ENCODE measurements at regions not wholly inside any gene's neighbourhood (a gene's known extent, or its start where the extent isn't known, plus 50 kb on each side); places are given as distances from the start of the nearest gene placed in this dataset.

DNA sequence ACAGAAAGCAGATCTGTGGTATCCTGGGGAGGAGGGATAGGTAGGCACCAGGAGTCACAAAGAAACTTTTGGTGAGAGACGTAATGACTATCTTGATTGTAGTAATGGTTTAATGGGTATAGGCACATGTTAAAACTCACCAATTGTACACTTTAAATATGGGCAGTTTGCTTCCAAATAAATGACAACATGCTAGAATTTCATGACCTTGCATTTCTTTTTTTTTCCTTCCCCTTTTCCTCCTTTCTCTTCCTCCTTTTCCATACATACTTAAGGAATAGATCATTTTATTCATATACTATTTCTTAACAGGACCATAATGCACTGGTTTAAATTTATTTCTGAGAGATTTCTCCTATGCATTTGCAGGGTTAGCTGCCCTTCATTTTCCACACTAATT lies 341.8 kb downstream of the TMEM182 start:
- no peaks in the 10 kb centered on the region for H3K27me3 ChIP-seq (ENCODE audit: low read depth)
- no peaks in the 10 kb centered on the region for H3K9me3 ChIP-seq
- H3K4me1 ChIP-seq = no peaks in the 10 kb centered on the region
- no peaks in the 10 kb centered on the region for H3K36me3 ChIP-seq (replicated peaks)
- no peak for DNase-seq (ENCODE audit: low spot score in 2 of 2)
- H3K4me3 ChIP-seq = no peak overlapping the region
- in situ Hi-C loops (cut with MboI; ENCODE audit: low sequenced_read_pairs) = no loop called here

DNA sequence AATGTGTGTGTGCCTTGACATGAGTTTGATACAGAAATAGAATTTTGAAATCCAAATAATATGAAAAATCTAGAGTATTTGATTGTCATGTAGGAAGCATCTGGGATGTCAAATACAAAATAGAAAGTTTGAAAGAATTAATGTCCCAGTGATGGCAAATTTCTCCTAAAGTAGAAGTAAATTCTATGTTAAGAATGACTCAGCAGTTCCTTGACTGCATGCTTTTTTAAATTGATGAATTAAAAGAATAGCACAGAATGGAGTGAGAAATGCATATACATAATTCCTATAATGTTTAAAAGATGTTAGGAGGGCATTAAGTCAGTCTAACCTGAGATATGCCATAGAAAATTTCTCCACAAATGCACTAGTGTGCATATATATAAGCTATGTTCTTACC lies 357.5 kb downstream of the TMEM182 start:
- Histone ChIP-seq H3K4me3 (no peak overlapping the region), H3K27me3 (ENCODE audit: low read depth) (no peaks in the 10 kb centered on the region), H3K4me1 (no peaks in the 10 kb centered on the region), H3K9me3 (no peaks in the 10 kb centered on the region), H3K36me3 (replicated peaks) (no peaks in the 10 kb centered on the region)
- in situ Hi-C loops (cut with MboI; ENCODE audit: low sequenced_read_pairs) = no loop called here
- DNase-seq (ENCODE audit: low spot score in 2 of 2) = no peak

DNA sequence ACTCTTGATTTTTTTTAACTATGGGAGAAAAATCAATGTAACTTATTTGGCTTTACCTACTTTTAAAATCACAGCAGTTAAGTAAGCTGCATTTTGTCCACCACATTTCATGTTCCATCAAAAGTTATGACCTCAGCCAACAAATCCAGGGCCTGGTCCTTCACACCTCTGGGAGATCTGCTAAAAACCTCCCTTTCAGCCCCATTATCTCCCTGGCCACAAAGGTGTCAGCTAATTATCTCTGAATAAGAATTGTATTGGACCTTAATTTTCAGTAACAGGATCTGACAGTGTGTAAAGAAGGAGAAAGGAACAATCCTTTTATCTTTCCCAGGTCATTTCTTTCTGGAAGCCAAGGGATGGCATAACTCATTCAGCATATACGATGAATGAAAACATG lies 359.3 kb downstream of the TMEM182 start:
- no peak for DNase-seq (ENCODE audit: low spot score in 2 of 2)
- Histone ChIP-seq H3K27me3 (ENCODE audit: low read depth) (no peaks in the 10 kb centered on the region), H3K4me1 (no peaks in the 10 kb centered on the region), H3K4me3 (no peak overlapping the region), H3K9me3 (no peaks in the 10 kb centered on the region), H3K36me3 (replicated peaks) (no peaks in the 10 kb centered on the region)
- in situ Hi-C loops (cut with MboI; ENCODE audit: low sequenced_read_pairs) = no loop called here

DNA sequence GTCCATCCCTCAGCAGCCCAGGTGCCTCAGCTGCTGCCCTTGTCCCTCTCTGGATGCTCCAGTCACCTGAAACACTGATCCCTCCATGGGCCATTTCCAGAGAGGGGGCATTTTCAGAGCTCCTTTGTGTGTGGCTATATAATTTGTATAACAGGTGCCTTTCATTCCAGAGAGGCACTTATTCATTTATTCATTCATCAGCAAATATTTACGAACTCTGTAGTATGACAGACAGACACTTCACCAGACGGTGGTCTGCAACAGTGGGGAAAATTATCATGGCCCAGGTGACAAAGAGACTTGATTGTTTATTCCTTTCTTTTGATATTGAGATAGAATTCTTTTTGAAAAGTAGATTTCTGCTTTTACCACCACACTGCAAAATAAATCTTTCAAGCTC lies 361.7 kb downstream of the TMEM182 start:
- no peak overlapping the region for H3K4me3 ChIP-seq
- DNase-seq (ENCODE audit: low spot score in 2 of 2) = no peak
- in situ Hi-C loops (cut with MboI; ENCODE audit: low sequenced_read_pairs) = no loop called here

GRCh38 chr2:103130857-103131256 lies 369.0 kb downstream of the TMEM182 start:
- no peak for DNase-seq (ENCODE audit: low spot score in 2 of 2)
- in situ Hi-C loops (cut with MboI; ENCODE audit: low sequenced_read_pairs) = no loop called here
- no peaks in the 10 kb centered on the region for H3K36me3 ChIP-seq (replicated peaks)

More for the DNA sequence above, 361.7 kb downstream of the TMEM182 start:
- H3K36me3 ChIP-seq (replicated peaks) = no peaks in the 10 kb centered on the region
- no peaks in the 10 kb centered on the region for H3K4me1 ChIP-seq
- H3K9me3 ChIP-seq = no peaks in the 10 kb centered on the region
- H3K27me3 ChIP-seq (ENCODE audit: low read depth) = no peaks in the 10 kb centered on the region

DNA sequence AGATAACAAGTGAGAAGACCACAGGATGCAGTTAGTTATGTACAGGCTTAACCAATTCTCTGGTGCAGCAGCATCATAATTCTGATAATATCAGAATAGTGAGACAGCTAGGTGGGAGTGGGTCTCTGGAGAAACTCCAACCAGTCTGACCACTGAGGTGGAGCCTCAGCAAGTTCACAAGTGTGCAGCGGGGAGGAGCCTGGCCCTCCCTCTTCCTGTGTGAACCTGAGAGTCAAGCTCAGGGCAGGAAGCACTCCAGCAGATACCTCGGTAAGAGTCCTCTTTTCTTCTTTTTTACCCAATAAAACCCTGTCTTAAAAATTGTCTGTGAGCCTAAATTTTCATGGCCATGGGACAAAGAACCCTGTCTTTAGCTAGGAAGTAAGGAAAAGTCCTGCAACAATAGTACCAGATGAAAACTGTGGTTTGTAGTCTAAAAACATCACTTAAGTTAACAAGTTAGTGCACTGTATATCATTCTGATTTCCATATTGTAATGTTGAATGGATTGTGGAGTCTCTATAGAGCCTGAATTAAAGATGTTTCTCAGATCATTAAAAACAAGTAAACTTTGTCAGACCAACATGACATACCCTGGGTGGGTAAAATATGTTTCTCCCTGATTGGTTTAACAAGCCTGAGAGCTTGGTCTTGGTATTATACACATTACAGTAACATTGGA lies 370.8 kb downstream of the TMEM182 start:
- Histone ChIP-seq H3K9me3 (no peaks in the 10 kb centered on the region), H3K4me3 (no peak overlapping the region), H3K36me3 (replicated peaks) (no peaks in the 10 kb centered on the region), H3K4me1 (no peaks in the 10 kb centered on the region), H3K27me3 (ENCODE audit: low read depth) (no peaks in the 10 kb centered on the region)
- no peak for DNase-seq (ENCODE audit: low spot score in 2 of 2)
- in situ Hi-C loops (cut with MboI; ENCODE audit: low sequenced_read_pairs) = no loop called here

More at GRCh38 chr2:103130857-103131256, 369.0 kb downstream of the TMEM182 start:
- H3K4me3 ChIP-seq = no peak overlapping the region
- H3K9me3 ChIP-seq = no peaks in the 10 kb centered on the region
- H3K27me3 ChIP-seq (ENCODE audit: low read depth) = no peaks in the 10 kb centered on the region
- H3K4me1 ChIP-seq = no peaks in the 10 kb centered on the region

- in situ Hi-C loops (cut with MboI; ENCODE audit: low sequenced_read_pairs) = no loop called here
- no peaks in the 10 kb centered on the region for H3K36me3 ChIP-seq (replicated peaks)
- H3K4me1 ChIP-seq = no peaks in the 10 kb centered on the region
- H3K4me3 ChIP-seq = no peak overlapping the region
- no peaks in the 10 kb centered on the region for H3K27me3 ChIP-seq (ENCODE audit: low read depth)
- H3K9me3 ChIP-seq = no peaks in the 10 kb centered on the region
- DNase-seq (ENCODE audit: low spot score in 2 of 2) = no peak
Measured at GRCh38 chr2:103135679-103136078, 373.8 kb downstream of the TMEM182 start.

- no peak for DNase-seq (ENCODE audit: low spot score in 2 of 2)
- H3K9me3 ChIP-seq = no peaks in the 10 kb centered on the region
- in situ Hi-C loops (cut with MboI; ENCODE audit: low sequenced_read_pairs) = no loop called here
- no peak overlapping the region for H3K4me3 ChIP-seq
- H3K36me3 ChIP-seq (replicated peaks) = no peaks in the 10 kb centered on the region
- H3K4me1 ChIP-seq = no peaks in the 10 kb centered on the region
- no peaks in the 10 kb centered on the region for H3K27me3 ChIP-seq (ENCODE audit: low read depth)
Measured at GRCh38 chr2:103138123-103138901, 376.5 kb downstream of the TMEM182 start.

DNA sequence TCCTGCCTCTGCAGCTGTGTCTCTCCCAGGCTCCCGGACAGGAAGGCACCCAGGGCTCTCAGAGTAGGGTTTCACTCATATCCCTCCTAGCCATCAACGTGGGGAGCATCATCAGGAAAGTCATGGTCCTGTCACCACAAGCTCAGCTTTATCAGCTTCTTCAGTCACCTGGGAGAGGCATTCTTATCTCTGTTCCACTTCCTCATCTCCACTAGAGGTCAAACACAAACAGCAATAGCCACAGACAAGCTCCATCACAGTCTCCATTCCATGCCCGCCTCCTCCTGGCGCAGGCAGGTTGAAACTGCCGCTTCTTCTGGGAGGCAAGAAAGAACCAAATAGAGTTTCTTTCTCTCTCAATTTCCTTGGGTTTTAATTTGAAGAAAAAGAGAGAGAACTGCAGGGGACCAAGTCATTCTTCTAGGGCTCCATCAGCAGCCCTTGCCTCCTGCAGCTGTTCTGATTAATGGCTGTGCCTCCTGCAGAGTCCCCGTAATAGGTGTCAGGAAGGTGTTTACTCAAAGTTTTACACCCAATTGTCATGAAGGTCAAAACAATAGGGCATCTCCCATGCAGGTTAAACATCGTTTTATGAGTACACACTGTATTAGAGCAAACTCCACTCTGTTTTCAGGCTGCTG lies 377.9 kb downstream of the TMEM182 start:
- no peak overlapping the region for H3K4me3 ChIP-seq
- no peaks in the 10 kb centered on the region for H3K27me3 ChIP-seq (ENCODE audit: low read depth)
- no peaks in the 10 kb centered on the region for H3K4me1 ChIP-seq
- in situ Hi-C loops (cut with MboI; ENCODE audit: low sequenced_read_pairs) = no loop called here
- H3K36me3 ChIP-seq (replicated peaks) = no peaks in the 10 kb centered on the region
- no peak for DNase-seq (ENCODE audit: low spot score in 2 of 2)
- no peaks in the 10 kb centered on the region for H3K9me3 ChIP-seq

- Histone ChIP-seq H3K4me3 (no peak overlapping the region), H3K9me3 (no peaks in the 10 kb centered on the region), H3K36me3 (replicated peaks) (no peaks in the 10 kb centered on the region), H3K27me3 (ENCODE audit: low read depth) (no peaks in the 10 kb centered on the region), H3K4me1 (no peaks in the 10 kb centered on the region)
- DNase-seq (ENCODE audit: low spot score in 2 of 2) = no peak
- in situ Hi-C loops (cut with MboI; ENCODE audit: low sequenced_read_pairs) = no loop called here
Measured at GRCh38 chr2:103144837-103145236, 383.0 kb downstream of the TMEM182 start.

DNA sequence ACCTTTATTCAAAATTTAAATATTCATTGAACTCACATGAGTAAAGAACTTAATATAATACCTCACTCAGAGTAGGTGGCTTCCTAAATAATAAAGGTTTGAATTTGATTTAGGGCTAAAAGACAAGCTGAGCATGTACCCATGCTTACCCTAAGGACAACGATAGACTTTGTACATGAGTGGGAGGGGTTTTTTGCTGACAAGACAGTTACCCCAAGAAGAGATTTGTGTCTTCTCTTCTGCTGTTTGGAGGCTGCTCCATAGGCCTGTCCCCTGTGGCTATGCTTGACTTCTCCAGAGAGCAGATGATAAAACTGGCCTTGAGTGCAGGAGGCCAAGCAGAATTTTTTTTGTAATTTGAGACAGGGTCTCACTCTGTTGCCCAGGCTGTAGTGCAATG lies 383.9 kb downstream of the TMEM182 start:
- no peak overlapping the region for H3K4me3 ChIP-seq
- no peak for DNase-seq (ENCODE audit: low spot score in 2 of 2)
- no peaks in the 10 kb centered on the region for H3K27me3 ChIP-seq (ENCODE audit: low read depth)
- no peaks in the 10 kb centered on the region for H3K9me3 ChIP-seq
- in situ Hi-C loops (cut with MboI; ENCODE audit: low sequenced_read_pairs) = no loop called here
- no peaks in the 10 kb centered on the region for H3K36me3 ChIP-seq (replicated peaks)
- no peaks in the 10 kb centered on the region for H3K4me1 ChIP-seq

- Histone ChIP-seq H3K4me1 (no peaks in the 10 kb centered on the region), H3K4me3 (no peak overlapping the region), H3K27me3 (ENCODE audit: low read depth) (no peaks in the 10 kb centered on the region), H3K36me3 (replicated peaks) (no peaks in the 10 kb centered on the region), H3K9me3 (no peaks in the 10 kb centered on the region)
- no peak for DNase-seq (ENCODE audit: low spot score in 2 of 2)
- in situ Hi-C loops (cut with MboI; ENCODE audit: low sequenced_read_pairs) = no loop called here
Measured at GRCh38 chr2:103151046-103151445, 389.2 kb downstream of the TMEM182 start.

DNA sequence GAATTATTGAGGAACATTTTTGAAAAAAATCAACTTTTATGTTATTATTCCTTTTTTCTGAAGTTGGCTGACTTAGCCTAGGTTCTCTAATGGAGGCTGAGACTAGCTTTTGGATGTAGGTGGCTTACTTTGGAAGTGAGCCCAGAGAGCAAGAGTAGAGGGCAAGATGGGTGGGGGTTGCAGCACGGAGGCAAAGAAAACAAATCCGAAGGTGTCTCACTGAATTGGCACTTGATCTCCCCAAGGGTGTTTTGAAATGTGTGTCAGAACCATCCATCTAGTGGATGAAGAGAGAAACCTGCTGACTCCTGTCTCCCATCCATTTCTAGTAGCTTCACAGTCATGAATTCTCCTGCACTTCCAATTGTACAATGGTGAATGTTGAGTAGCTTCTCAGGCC lies 390.7 kb downstream of the TMEM182 start:
- no peak overlapping the region for H3K4me3 ChIP-seq
- no peaks in the 10 kb centered on the region for H3K27me3 ChIP-seq (ENCODE audit: low read depth)
- in situ Hi-C loops (cut with MboI; ENCODE audit: low sequenced_read_pairs) = no loop called here
- no peaks in the 10 kb centered on the region for H3K36me3 ChIP-seq (replicated peaks)
- DNase-seq (ENCODE audit: low spot score in 2 of 2) = no peak
- H3K4me1 ChIP-seq = no peaks in the 10 kb centered on the region
- H3K9me3 ChIP-seq = no peaks in the 10 kb centered on the region

DNA sequence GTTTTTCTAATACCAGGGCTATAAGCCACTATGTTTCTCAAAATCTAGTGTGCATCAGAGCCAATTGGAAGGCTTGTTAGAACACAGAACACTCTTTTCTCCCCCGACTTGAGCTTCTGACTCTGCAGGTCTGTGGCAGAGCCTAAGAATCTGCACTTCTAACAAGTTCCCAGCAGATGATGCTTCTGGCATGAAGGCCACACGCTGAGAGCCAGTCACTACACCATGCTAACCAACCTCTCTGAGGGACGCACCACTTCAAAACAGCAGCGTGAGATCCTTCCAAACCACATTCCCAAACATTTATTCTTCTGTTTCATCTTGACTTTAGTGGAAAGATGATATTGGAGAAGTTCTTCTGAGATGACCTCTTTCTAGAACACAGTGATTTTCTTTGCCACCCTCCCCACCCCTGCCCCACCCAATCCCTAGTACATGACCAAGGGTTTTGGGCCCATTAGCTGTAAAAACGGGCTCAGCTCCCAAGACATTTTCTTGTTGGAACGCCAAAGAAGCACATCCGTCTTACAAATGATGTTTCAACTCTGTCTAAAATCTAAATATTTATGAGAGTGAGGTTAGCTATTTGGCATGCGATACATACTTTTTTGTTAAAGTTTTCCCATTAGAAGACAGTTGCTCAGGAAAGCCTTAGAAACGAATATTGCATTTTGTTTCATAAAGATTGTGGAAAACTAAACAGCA lies 391.9 kb downstream of the TMEM182 start:
- in situ Hi-C loops (cut with MboI; ENCODE audit: low sequenced_read_pairs) = no loop called here
- Histone ChIP-seq H3K27me3 (ENCODE audit: low read depth) (no peaks in the 10 kb centered on the region), H3K9me3 (no peaks in the 10 kb centered on the region), H3K4me1 (no peaks in the 10 kb centered on the region), H3K4me3 (no peak overlapping the region), H3K36me3 (replicated peaks) (no peaks in the 10 kb centered on the region)
- no peak for DNase-seq (ENCODE audit: low spot score in 2 of 2)
